ENCODE measurements at regions not wholly inside any gene's neighbourhood (a gene's known extent, or its start where the extent isn't known, plus 50 kb on each side); places are given as distances from the start of the nearest gene placed in this dataset.

- H2BK12ac ChIP-seq (ENCODE audit: insufficient read length, low read depth, low read length): no peak overlapping the region
- H4K91ac ChIP-seq (ENCODE audit: insufficient read length, low read depth, low read length): no peak overlapping the region
- no peak for TF ChIP-seq CTCF (conservative IDR thresholded peaks at IDR 0.05)
- no peak overlapping the region for H3K27ac ChIP-seq (ENCODE audit: insufficient read length, low read depth, low read length)
- H2BK120ac ChIP-seq (ENCODE audit: low read depth, low read length, poor library complexity, severe bottlenecking): no peak overlapping the region
- H2BK15ac ChIP-seq (ENCODE audit: low read depth, low read length): no peak overlapping the region
- Mint-ChIP-seq H3K4me1 (0 out of 4 replicates have a peak, but pooled peaks cover 0 to 5% of the 10 kb centered on the region in 2 experiments), H3K9me3 (peaks cover 5 to 6% of the 10 kb centered on the region in 2 experiments; a peak in 4 of 5 replicates), H3K36me3 (ENCODE audit: insufficient read depth in 1 of 3, low read depth in 3 of 3) (peaks cover 0 to 8% (median 3%) of the 10 kb centered on the region in 3 experiments; a peak in 3 of 7 replicates), H3K27me3 (ENCODE audit: low read depth) (no peaks in the 10 kb centered on the region; the same call in 1 of the 2 replicates), H3K4me3 (no peak overlapping the region), H3K27ac (no peak overlapping the region)
- H3K9ac ChIP-seq (ENCODE audit: extremely low read depth, insufficient read length, low read length): no peak overlapping the region
- H3K79me2 ChIP-seq (ENCODE audit: insufficient read depth, low read length): no peaks in the 10 kb centered on the region
- H3K27me3 ChIP-seq (ENCODE audit: insufficient read depth, low read length): no peaks in the 10 kb centered on the region
- no peak overlapping the region for H3K18ac ChIP-seq (ENCODE audit: insufficient read length, low read depth, low read length)
- H2BK20ac ChIP-seq (ENCODE audit: low read depth, low read length, poor library complexity, severe bottlenecking): no peak overlapping the region
- no peak overlapping the region for H3K4me2 ChIP-seq (ENCODE audit: insufficient read depth, insufficient read length, low read length)
- H3K14ac ChIP-seq (ENCODE audit: insufficient read depth, low read length): no peak overlapping the region
- no peak overlapping the region for H2AK5ac ChIP-seq (ENCODE audit: insufficient read length, low read length)
- H3T11ph ChIP-seq (ENCODE audit: low read length): no peak overlapping the region
- no peaks in the 10 kb centered on the region for H3K23me2 ChIP-seq (ENCODE audit: insufficient read length, low read depth, low read length, poor library complexity, severe bottlenecking)
- H3K9me3 ChIP-seq (ENCODE audit: control insufficient read depth, low read depth, low read length): no peaks in the 10 kb centered on the region
- no peak overlapping the region for H2AFZ ChIP-seq (ENCODE audit: low read length)
- no peak overlapping the region for H2BK5ac ChIP-seq (ENCODE audit: insufficient read length, low read length)
- H4K5ac ChIP-seq (ENCODE audit: insufficient read length, low read depth, low read length): no peak overlapping the region
- no peak overlapping the region for H3K23ac ChIP-seq (ENCODE audit: insufficient read length, low read depth, low read length)
- no CpG with 5 or more reads among the region's 1 CpG for WGBS (ENCODE audit: extremely low coverage, insufficient read length, low lambda C conversion rate)
- H4K8ac ChIP-seq (replicated peaks; ENCODE audit: insufficient read length, low read depth, low read length): no peak overlapping the region
- no peak for DNase-seq
- H3K56ac ChIP-seq (ENCODE audit: insufficient read length, low read depth, low read length): no peak overlapping the region
- H3K4ac ChIP-seq (ENCODE audit: low read depth, low read length): no peak overlapping the region
- no peaks in the 10 kb centered on the region; the same call in 1 of the 2 replicates for H3K4me1 ChIP-seq (ENCODE audit: insufficient read depth, low read length)
- H4K20me1 ChIP-seq (ENCODE audit: control insufficient read depth, insufficient read depth, insufficient read length): no peaks in the 10 kb centered on the region
- no peaks in the 10 kb centered on the region for H3K79me1 ChIP-seq (ENCODE audit: insufficient read depth, low read depth, low read length, poor library complexity, severe bottlenecking)
These were observed 147.8 kb downstream of the SEM1 start for GRCh38 chr7:96561892-96562291.
